ENCODE measurements at regions not wholly inside any gene's neighbourhood (a gene's known extent, or its start where the extent isn't known, plus 50 kb on each side); places are given as distances from the start of the nearest gene placed in this dataset.
"Not testable (repeated sequence)": the region's sequence is repeated elsewhere in the genome, so short reads cannot be mapped to it uniquely, and the experiment has no call there.

DNA sequence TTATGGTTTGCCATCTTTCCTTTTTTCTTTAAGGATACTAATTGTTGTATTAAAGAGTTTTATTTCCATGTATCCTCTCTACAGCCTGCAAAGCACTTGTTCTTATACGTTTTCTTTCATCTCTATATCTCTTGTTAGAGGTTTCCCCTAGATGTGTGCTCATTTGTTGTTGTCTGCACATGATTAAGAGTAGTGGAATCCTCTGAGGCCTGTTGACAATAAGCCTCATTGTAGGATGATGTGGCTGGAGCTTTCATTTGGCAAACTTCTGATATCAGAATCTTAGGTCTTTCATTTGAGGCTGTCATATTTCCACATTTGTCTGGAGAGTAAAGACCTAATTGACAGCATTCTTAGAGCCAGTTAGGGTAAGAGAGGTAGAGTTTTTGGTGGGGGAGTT lies 506.0 kb downstream of the DIPK2A start:
- DNase-seq = no peak

DNA sequence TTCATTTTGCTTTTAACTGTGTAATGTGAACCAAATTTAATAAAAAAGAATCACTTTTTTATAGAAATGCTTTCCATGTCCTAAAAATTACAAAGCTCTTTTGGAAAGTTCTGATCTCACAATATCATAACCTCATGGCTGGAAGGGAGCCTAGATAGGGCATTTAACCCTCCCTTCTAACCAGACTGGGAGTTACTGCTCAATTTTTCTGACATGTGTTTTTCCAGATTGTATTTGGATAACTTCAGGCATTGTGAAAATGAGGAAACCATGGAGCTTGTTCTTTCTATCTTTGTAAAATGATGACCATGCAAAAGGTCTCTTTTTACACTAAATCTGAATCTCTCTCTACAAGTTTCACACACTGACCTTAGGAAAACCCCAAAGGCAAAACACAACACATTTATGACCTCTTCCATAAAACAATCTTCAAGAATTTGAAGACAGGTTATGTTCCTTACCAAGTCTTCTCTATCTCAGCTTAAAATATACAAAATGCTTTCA lies 508.8 kb downstream of the DIPK2A start:
- no peak for DNase-seq

DNA sequence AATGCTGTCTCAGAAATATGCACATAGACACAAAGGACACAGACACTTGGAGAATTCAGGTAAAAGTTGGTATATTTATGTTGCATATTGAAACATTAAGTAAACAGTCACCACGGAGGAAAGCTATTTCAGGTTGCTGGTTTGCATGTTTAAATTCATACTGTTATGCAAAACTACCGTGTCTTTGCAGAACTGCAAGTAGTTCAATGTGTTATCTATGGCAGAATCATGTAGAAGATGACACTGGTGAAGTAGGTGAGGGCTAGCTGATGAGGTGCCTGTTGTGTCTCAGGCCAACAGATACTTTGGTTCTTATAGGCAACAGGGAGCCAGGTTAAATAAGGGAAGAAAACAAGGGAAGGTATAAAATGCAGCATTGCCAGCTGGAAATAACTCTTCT lies 511.3 kb downstream of the DIPK2A start:
- no peak for DNase-seq

DNA sequence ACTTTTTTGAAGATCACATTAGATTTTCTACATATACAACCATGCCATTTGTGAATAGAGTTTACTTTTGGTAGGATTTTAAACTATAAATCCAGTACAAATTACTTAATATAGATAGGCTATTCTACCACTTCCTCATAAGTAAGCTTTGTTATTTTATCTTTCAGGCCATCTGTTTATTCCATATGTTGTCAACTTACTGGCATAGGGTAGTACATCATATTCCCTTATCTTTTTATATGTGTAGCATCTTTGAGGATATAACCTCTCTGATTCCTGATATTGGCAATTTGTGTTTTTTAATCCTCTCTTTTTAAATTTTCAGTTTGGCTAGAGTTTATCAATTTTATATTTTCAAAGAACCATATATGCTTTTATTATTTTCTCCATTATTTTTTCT lies 515.4 kb downstream of the DIPK2A start:
- no peak for DNase-seq

DNA sequence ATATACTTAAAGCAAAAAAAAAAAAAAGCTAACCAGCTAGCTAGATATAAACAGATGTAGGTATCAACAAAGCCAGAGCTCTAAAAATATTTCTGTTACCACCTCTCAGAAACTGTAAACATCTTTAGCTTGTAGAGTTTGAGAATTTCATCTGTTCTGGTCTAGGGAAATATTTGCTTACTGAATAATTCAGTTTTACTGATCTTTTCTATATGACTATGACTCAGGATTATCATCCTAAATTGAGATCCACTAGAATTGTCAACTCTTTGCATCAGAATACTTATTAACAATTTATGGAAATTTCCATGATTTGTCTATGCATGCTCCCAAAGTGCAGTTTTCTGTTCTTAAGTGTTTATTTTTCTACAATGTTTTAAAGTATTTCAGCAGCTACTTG lies 517.3 kb downstream of the DIPK2A start:
- no peak for DNase-seq

DNA sequence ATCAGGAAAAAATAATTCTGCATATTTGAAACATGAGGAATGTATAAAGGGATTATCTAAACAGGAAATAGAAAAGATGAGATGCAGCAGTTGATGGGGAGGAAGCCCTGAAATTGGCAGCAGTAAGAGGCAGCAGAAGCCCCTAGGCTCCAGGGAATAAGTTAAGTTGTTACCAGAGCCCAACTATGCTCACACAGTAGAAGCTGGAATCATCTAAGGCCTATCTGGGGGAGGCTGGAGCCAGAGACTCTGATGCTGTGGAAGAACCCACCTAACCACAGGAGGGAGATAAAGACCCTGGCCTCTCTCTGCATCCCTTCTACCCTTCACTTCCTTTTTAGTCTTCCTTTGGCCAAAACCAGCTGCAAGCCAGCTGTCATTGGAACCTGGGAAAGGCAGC lies 519.7 kb downstream of the DIPK2A start:
- no peak for DNase-seq

DNA sequence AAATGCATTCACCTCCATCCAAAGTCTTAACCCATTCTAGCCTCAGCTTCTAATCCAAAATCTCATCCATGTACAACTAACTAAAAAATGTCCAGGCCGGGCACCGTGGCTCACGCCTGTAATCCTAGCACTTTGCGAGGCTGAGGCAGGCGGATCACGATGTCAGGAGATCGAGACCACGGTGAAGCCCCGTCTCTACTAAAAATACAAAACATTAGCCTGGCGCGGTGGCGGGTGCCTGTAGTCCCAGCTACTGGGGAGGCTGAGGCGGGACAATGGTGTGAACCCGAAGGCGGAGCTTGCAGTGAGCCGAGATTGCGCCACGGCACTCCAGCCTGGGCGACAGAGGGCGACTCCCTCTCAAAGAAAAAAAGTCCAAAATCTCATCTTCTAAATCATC lies 523.0 kb downstream of the DIPK2A start:
- DNase-seq = not testable (repeated sequence)

DNA sequence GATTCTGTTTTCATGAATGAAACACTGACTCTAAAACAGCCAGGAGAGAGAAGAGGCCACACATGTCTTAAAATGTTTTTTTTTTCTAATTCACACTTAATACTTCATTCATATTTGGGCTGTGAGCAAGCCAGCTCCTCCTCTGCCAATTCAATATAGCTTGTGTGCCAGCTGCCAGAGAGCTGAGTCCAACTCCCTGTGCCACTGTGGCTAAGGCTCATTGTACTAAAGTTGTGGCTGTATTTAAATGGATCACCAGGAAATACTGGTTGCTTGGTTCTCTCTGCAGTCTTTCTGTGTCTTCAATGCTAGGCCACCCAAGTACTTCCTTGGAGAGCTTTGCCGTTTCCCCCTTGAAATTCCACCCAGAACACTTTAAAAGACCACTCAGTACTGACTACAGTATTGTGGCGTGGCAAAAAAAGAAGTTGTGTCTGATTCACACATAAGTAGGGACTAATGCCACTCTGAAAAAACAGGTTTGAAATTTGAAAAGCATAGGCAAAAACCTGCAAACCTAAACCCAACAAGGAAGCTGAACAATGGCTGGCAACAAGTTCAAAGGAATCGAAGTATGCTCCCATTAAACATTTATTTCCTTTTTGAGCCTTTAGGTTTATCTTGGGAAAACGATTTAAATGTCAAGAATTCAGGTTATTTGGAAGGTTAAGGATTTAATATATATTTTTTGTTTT lies 524.7 kb downstream of the DIPK2A start:
- no peak for DNase-seq

DNA sequence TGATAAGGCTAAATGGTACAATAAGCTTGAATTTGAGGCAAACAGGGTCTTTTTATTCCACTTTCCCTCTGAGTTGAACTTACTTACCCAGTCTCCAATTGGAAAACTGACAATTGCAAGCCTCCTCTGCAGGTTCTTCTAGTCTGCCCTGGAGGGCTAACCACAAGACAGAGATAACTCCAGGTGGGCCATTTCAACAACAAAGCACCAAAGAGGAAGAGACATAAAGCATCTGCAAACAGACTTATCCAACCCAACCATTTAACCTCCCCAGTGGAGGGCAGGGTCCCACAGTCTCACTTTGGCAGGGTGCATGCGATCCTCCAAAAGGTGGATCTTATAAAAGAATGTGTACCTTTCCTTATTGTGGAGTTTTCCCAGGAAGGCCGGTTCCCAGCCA lies 525.8 kb downstream of the DIPK2A start:
- no peak for DNase-seq

DNA sequence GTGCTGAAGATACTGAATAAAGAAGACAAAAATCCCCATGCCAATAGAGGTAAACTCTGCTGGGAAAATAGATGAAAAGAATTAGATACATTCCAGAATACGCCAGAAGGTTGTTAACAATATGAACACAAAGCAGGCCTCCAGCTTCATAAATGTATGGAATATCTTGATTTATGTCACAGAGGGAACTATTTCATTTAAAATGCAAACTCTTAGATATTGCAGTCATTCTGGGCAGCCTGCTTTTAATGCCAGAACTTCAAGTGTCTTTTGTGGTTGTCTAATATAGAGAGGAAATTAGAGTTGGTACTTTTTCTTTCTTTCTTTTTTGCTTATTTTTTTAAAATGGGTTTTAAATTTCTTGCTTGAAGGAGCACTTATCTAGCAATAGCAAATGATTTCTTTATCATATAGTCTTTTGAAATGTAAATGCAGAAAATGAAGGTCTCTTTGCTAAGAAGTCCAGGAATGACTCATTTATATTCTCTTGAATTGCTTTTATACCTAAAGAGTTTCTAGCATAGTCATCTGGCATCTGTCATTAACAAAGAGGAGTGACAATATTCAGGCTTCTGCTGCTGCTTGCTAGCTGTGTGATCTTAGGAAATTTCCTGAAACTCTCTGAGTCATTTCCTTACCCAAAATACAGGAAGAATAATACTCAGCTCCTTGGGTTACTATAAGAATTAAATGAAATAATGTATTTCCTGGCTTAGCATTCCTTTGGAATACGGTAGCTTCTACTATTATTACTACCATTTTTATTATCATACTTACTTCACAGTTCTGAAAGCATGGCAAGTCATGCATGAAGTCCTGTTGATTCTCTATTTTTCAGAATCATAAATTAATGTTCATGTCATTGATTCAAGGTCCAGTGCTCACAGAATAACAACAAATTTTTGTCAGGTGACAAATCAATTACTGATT lies 527.6 kb downstream of the DIPK2A start:
- no peak for DNase-seq

DNA sequence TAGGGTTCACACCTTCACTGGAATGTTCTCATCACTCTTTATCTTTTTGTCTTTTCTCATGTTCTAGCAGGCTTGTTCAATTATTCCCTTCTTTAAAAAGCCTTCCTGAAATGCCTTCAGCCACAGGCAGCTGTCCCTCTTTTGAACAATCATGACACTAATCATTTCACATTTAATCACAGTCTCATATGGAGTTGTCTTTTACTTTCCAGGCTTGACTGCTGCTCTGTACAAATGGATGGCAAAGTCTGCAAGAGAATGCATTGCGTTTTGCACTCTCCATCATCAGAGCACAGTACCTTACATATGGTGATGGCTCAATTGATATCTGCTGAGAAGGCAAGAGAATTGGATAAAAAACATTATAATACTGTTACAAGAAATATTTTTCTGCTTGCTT lies 529.8 kb downstream of the DIPK2A start:
- no peak for DNase-seq

DNA sequence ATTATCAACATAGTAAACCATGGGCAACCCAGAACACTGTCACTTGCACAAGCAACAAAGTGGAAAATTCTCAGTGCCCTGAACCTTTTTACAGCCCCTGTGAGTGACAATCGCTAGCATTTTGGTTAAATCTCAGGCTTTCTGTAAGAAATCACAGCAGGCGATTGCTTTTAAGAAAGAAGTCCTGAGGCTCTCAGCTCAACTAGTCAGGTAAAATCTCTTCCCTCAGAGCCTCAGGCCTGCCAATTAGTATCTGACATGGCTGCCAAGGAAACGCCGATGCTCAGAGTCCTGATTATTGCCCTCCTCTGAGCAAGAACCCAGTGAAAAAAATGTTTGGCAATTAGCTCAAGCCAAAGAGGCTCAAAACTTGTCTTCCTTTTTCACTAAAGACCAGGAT lies 530.8 kb downstream of the DIPK2A start:
- no peak for DNase-seq

DNA sequence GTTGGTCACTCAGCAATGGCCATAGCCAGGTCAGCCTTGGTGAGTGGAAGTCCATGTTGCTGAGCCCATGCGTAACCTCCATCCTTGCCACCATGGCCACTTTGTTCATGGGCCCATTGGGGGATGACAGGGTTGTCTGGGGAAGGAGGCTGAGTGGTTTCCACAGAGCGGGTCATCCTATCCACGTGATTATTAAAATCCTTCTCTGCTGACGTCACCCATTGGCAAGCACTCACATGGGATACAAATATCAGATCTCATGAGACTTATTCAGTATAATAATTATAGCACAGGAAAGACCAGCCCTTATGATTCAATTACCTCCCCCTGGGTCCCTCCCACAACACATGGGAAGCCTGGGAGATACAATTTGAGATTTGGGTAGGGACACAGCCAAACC lies 534.8 kb downstream of the DIPK2A start:
- not testable (repeated sequence) for DNase-seq

DNA sequence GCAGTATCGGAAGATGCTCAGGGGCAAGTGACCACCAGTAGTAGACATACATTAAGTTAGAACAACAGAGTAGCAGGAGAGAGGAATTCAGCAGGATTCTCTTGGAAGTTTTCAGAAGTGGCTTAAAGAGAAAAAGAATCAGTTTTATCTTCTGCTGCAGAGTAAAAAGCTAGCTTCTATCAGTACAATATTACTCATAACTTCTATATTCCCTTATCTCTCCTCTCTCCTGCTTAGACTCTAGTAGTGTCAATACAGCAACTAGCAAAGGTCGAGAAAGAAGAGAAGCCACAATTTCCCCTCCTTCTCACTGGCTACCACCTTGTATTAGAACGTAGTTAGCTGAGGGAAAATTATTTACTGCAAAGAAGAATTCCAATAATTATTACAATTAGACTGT lies 539.7 kb downstream of the DIPK2A start:
- DNase-seq = no peak

DNA sequence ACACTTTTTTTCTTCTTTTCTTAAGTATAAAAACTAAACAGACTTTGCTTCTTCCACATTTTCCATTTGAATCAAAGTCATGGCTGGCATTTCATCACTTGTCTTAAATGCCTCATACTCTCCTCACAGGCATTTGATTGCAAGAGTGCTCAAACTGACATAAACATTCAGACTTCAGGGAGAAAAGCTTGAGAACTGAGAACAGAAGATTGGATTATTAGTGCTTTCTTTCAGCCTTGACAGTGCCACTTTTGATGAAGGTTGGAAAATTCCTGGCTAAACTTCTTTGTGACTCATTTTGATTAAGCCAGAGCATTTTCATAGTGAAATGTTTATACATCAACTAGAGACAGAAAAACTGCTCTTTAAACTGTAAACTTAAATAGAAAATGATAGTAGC lies 544.4 kb downstream of the DIPK2A start:
- no peak for DNase-seq

DNA sequence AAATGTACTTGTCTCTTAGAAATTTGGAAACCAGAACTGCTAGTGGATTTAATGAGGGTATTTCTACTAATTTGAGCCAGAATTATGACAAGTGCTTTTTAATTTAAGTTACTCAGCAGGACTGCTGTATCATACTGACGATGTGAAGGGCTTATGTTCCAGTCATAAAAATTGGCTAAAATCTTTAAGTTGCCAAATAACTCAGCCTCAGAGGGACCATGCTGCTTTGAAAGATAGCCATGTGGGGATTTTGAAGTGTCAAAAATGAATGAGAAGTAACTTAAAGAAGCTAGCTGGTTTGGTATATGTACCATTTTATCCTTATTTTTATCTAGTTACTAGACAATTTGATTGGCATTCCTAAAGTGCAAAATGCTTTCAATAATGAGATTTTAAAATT lies 545.0 kb downstream of the DIPK2A start:
- DNase-seq = no peak

DNA sequence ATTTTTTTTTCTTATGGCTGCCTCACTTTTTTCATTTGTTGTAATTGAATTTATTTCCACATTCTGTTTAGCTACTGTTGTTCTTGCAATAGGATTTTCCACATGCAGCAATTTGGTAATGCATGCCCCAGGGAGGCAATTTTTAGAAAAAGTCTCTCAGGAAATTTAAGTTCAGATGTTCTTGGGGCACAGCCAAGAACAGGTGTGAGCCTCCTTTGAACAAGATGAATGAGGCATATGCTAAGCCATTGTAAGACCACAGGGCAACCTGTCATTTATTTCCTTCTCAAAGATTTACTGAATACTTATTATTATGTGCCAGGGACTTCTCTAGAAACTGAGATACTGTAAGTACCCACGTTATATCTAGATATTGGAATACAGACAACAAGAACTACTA lies 549.5 kb downstream of the DIPK2A start:
- no peak for DNase-seq

DNA sequence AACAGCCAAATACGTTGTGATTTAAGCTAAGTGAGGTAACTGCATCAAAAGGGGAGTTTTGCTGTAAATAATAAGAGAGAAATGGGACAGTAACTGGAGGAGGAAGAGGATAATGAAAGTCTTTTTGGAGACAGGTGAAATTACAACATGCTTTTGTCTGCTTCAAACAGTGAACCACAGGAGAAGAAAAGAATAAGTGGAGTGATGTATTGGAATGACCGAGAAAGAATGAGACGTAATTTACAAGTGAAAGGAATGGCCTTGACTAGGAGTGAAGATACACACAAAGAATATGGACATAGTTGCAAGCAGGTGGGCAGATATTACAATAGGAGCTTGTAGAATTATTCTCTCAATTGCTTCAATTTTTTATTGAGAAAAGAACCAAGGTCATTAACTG lies 550.8 kb downstream of the DIPK2A start:
- no peak for DNase-seq

DNA sequence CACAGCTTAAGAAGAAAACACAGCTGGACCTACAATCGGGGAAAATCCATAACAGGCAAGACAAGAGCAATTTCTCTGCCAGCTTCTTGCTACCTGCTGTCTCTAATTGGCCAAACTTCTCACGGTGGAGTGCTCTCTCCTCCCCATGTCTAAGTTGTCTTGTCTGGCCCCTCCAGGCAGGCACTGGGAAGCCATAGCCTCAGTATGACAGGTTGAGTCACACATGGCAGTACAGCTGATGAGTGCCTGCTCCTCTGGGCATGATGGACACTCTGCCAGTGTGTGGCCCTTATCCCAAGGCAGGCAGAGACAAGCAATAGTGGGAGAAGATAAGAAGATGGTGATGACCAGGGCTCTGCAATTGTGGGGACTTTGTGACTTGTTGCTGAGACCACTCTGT lies 551.8 kb downstream of the DIPK2A start:
- no peak for DNase-seq

DNA sequence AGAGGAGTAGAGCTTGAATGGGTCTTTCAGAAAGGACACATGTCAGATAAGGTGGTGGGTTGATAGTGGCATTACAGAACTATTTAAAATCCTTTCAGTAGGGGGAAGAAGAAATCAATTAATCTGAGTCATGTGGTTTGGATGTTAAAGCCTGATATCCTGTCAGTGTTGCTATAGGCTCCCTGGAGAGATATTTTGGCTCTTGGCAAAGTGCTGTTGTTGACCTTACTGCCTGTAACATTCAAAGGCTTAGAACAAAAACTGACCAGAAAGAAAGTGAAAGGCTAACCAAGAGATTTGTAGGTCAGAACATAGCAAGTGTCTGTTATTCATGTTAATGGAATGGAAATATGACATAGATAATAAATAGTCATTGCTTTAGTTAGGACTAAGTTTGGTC lies 552.9 kb downstream of the DIPK2A start:
- DNase-seq = no peak

DNA sequence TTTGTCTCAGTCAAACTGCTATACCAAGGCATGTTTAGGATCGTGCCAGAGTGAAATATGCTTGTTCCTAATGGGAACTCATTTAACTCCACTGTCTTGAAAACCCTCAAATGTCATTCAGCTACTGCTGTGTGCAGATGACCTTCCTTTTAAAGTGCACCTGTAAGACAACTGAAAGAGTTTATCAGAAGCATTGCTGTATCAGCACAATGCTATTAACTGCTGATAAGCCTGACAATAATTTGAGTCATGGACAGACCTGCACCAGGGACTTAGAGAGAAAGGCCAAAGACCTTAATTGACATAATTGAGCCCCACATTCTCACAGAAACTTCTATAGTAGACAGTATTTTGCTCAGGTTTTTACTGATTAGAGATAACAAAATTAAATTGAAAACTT lies 557.9 kb downstream of the DIPK2A start:
- no peak for DNase-seq

DNA sequence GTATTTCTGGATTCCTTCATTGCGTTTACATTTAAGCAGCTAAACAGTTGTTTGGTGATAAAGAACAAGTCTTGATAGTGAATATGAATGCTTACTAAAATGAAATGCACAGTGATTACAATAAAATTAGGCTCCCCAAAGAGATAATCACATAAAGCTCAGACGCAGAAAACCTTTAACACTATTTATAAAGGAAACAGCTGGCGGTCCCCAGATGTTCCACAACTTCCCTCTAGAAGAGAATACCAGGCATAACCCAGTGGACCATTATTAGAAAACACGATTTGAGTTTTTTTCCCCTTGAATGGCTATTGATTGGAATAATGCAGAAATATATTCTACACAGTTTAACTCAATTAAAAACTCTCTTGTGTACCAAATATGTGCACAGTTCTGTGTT lies 573.2 kb downstream of the DIPK2A start:
- DNase-seq = no peak

DNA sequence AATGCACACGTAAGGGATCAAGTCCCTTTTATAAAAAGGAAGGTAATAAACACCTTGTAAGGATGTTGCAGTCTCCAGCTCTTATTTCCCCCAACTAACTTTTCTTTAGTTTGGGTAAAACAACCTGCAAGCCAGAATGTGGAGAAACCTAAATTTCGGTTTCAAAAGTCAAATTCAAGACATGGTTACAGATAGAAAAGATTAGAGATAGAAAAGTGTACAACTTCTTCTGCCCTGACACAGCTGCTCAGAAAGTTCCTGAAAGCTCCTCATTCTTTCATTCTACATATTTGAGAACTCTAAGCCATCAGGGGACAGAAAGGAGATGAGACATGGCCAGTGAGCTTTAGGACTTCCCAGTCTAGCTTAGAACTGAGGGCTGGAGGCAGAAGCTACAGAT lies 574.9 kb downstream of the DIPK2A start:
- no peak for DNase-seq

DNA sequence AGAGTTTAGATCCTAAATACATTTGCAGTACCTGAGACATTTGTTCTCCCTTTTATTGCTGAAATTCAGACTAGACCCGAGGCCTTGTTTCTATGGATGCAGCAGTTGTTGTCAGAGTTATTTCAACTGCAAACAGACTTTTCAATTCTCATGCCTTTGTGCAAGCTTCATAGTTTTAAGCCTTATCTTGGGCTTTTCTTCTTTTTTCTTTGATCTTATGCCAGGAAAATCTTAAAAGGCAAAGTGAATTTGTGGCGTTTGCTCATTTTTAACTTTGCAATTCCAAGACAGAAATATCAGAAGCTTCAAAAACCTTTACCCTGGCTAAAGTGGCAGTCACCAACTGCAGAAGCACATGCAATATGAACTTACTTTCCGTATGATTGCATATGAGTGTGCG lies 576.7 kb downstream of the DIPK2A start:
- no peak for DNase-seq

All from activated gamma-delta T cell (primary cell).